Activated T-cell treated with anti-CD3 and anti-CD28 coated beads, Interleukin-2, amount 50 U/mL, for 72 hours (primary cell): ENCODE measurements at regions not wholly inside any gene's neighbourhood (a gene's known extent, or its start where the extent isn't known, plus 50 kb on each side); places are given as distances from the start of the nearest gene placed in this dataset.

ENCODE experiments used
- ATAC-seq, 2 donors: fragments of 150-1000 bp; cut with Tn5 transposase; replicated peaks in 1 of 2; 2 replicates each; pipeline ENCODE4 v1.10.0; 2021; ENCODE audit warnings: moderate library complexity in 2 of 2, mild to moderate bottlenecking in 1 of 2
- DNase-seq, 2 donors: peaks; one replicate each; pipeline ENCODE4 v3.0.0; 2021 to 2022; ENCODE audit warnings: mixed read lengths in 1 of 2
- H3K27ac Mint-ChIP-seq: one replicate; pipeline ENCODE4 v1.8.0; 2022; ENCODE audit warnings: mild to moderate bottlenecking, moderate library complexity, mixed read lengths
- H3K27me3 Mint-ChIP-seq: one replicate; pipeline ENCODE4 v1.8.0; 2022; ENCODE audit warnings: low read depth, mixed read lengths
- H3K36me3 Mint-ChIP-seq, 2 donors: one replicate each; pipeline ENCODE4 v1.8.0; 2022; ENCODE audit warnings: mixed read lengths in 2 of 2, mild to moderate bottlenecking in 1 of 2; ENCODE audit not compliant: insufficient read depth in 2 of 2
- H3K4me1 Mint-ChIP-seq: one replicate; pipeline ENCODE4 v1.8.0; 2022; ENCODE audit warnings: low read depth, mixed read lengths
- H3K4me3 Mint-ChIP-seq, 2 donors: one replicate each; pipeline ENCODE4 v1.8.0; 2022; ENCODE audit warnings: mild to moderate bottlenecking in 2 of 2, mixed read lengths in 2 of 2, moderate library complexity in 2 of 2
- H3K9me3 Mint-ChIP-seq, 2 donors: one replicate each; pipeline ENCODE4 v1.8.0; 2022; ENCODE audit warnings: mixed read lengths in 2 of 2

- Mint-ChIP-seq H3K27ac (no peak overlapping the region), H3K4me3 (no peak overlapping the region), H3K36me3 (peaks cover 0 to 1% of the 10 kb centered on the region in 2 donors), H3K4me1 (no peaks in the 10 kb centered on the region), H3K27me3 (no peaks in the 10 kb centered on the region), H3K9me3 (peaks cover 5% of the 10 kb centered on the region in 2 donors)
- no peak for ATAC-seq
- DNase-seq = no peak
Observed at GRCh38 chrX:122434942-122435341, 749.1 kb upstream of the GRIA3 start.

- H3K27me3 Mint-ChIP-seq = peaks cover 2% of the 10 kb centered on the region
- no peaks in the 10 kb centered on the region for H3K4me1 Mint-ChIP-seq
- no peaks in the 10 kb centered on the region for H3K36me3 Mint-ChIP-seq
- DNase-seq = no peak
- peaks cover 5 to 9% of the 10 kb centered on the region in 2 donors for H3K9me3 Mint-ChIP-seq
- H3K4me3 Mint-ChIP-seq = no peak overlapping the region
- H3K27ac Mint-ChIP-seq = no peak overlapping the region
- no peak for ATAC-seq
Observed at GRCh38 chrX:122439831-122440230, 744.2 kb upstream of the GRIA3 start.

- ATAC-seq = no peak
- Mint-ChIP-seq H3K36me3 (no peaks in the 10 kb centered on the region), H3K4me3 (no peak overlapping the region), H3K4me1 (no peaks in the 10 kb centered on the region), H3K27me3 (peaks cover 5% of the 10 kb centered on the region), H3K9me3 (peaks cover 5 to 11% of the 10 kb centered on the region in 2 donors), H3K27ac (no peak overlapping the region)
- no peak for DNase-seq
Observed at GRCh38 chrX:122440832-122441231, 743.2 kb upstream of the GRIA3 start.

GRCh38 chrX:122441451-122441850 lies 742.6 kb upstream of the GRIA3 start:
- DNase-seq (no peak), ATAC-seq (no peak)
- Mint-ChIP-seq H3K4me3 (no peak overlapping the region), H3K4me1 (no peaks in the 10 kb centered on the region), H3K9me3 (peaks cover 5 to 11% of the 10 kb centered on the region in 2 donors), H3K27me3 (peaks cover 5% of the 10 kb centered on the region), H3K36me3 (no peaks in the 10 kb centered on the region), H3K27ac (no peak overlapping the region)

- Mint-ChIP-seq H3K27me3 (peaks cover 5% of the 10 kb centered on the region), H3K9me3 (peaks cover 1 to 3% of the 10 kb centered on the region in 2 donors), H3K36me3 (no peaks in the 10 kb centered on the region), H3K4me3 (no peak overlapping the region), H3K27ac (no peak overlapping the region), H3K4me1 (no peaks in the 10 kb centered on the region)
- ATAC-seq = no peak
- DNase-seq = no peak
Observed at GRCh38 chrX:122445466-122445865, 738.6 kb upstream of the GRIA3 start.

GRCh38 chrX:122464341-122464740 lies 719.7 kb upstream of the GRIA3 start:
- DNase-seq (no peak), ATAC-seq (no peak)
- no peaks in the 10 kb centered on the region for H3K9me3 Mint-ChIP-seq
- H3K27ac Mint-ChIP-seq = no peak overlapping the region
- no peaks in the 10 kb centered on the region for H3K4me1 Mint-ChIP-seq
- H3K27me3 Mint-ChIP-seq = no peaks in the 10 kb centered on the region
- H3K36me3 Mint-ChIP-seq = no peaks in the 10 kb centered on the region
- H3K4me3 Mint-ChIP-seq = no peak overlapping the region

- Mint-ChIP-seq H3K4me1 (no peaks in the 10 kb centered on the region), H3K36me3 (no peaks in the 10 kb centered on the region), H3K27ac (no peak overlapping the region), H3K27me3 (no peaks in the 10 kb centered on the region), H3K4me3 (no peak overlapping the region), H3K9me3 (peaks cover 0 to 2% of the 10 kb centered on the region in 2 donors)
- DNase-seq = no peak
- ATAC-seq = no peak
Observed at GRCh38 chrX:122475306-122475705, 708.8 kb upstream of the GRIA3 start.

- no peaks in the 10 kb centered on the region for H3K4me1 Mint-ChIP-seq
- ATAC-seq (no peak), DNase-seq (no peak)
- no peak overlapping the region for H3K27ac Mint-ChIP-seq
- H3K27me3 Mint-ChIP-seq = peaks cover 3% of the 10 kb centered on the region
- no peak overlapping the region for H3K4me3 Mint-ChIP-seq
- no peaks in the 10 kb centered on the region for H3K36me3 Mint-ChIP-seq
- H3K9me3 Mint-ChIP-seq = peaks cover 4 to 8% of the 10 kb centered on the region in 2 donors
Observed at GRCh38 chrX:122500556-122500955, 683.5 kb upstream of the GRIA3 start.

GRCh38 chrX:122501652-122502051 lies 682.4 kb upstream of the GRIA3 start:
- H3K27ac Mint-ChIP-seq = no peak overlapping the region
- H3K36me3 Mint-ChIP-seq = no peaks in the 10 kb centered on the region
- no peaks in the 10 kb centered on the region for H3K27me3 Mint-ChIP-seq
- DNase-seq = no peak
- no peaks in the 10 kb centered on the region for H3K4me1 Mint-ChIP-seq
- no peak for ATAC-seq
- H3K9me3 Mint-ChIP-seq = peaks cover 2 to 6% of the 10 kb centered on the region in 2 donors
- H3K4me3 Mint-ChIP-seq = no peak overlapping the region

- H3K27me3 Mint-ChIP-seq = no peaks in the 10 kb centered on the region
- peaks cover 0 to 6% of the 10 kb centered on the region in 2 donors for H3K9me3 Mint-ChIP-seq
- no peak for ATAC-seq
Observed at GRCh38 chrX:122504026-122504425, 680.1 kb upstream of the GRIA3 start.

GRCh38 chrX:122512561-122513072 lies 671.5 kb upstream of the GRIA3 start:
- H3K9me3 Mint-ChIP-seq = peaks cover 3 to 5% of the 10 kb centered on the region in 2 donors
- ATAC-seq (no peak), DNase-seq (no peak)
- H3K4me3 Mint-ChIP-seq = no peak overlapping the region
- no peaks in the 10 kb centered on the region for H3K4me1 Mint-ChIP-seq
- no peaks in the 10 kb centered on the region for H3K36me3 Mint-ChIP-seq
- no peak overlapping the region for H3K27ac Mint-ChIP-seq
- H3K27me3 Mint-ChIP-seq = no peaks in the 10 kb centered on the region

More at GRCh38 chrX:122504026-122504425, 680.1 kb upstream of the GRIA3 start:
- H3K4me1 Mint-ChIP-seq = no peaks in the 10 kb centered on the region
- H3K4me3 Mint-ChIP-seq = no peak overlapping the region
- no peak overlapping the region for H3K27ac Mint-ChIP-seq
- no peak for DNase-seq
- H3K36me3 Mint-ChIP-seq = no peaks in the 10 kb centered on the region

GRCh38 chrX:122517786-122518185 lies 666.3 kb upstream of the GRIA3 start:
- no peak overlapping the region for H3K27ac Mint-ChIP-seq
- no peaks in the 10 kb centered on the region for H3K4me1 Mint-ChIP-seq
- no peak overlapping the region for H3K4me3 Mint-ChIP-seq
- no peak for ATAC-seq
- H3K9me3 Mint-ChIP-seq = peaks cover 0 to 2% of the 10 kb centered on the region in 2 donors
- DNase-seq = no peak
- no peaks in the 10 kb centered on the region for H3K36me3 Mint-ChIP-seq
- H3K27me3 Mint-ChIP-seq = no peaks in the 10 kb centered on the region

- H3K27me3 Mint-ChIP-seq = no peaks in the 10 kb centered on the region
- H3K9me3 Mint-ChIP-seq = peaks cover 0 to 3% of the 10 kb centered on the region in 2 donors
- H3K4me1 Mint-ChIP-seq = no peaks in the 10 kb centered on the region
- peaks cover 0 to 2% of the 10 kb centered on the region in 2 donors for H3K36me3 Mint-ChIP-seq
- no peak overlapping the region for H3K27ac Mint-ChIP-seq
- ATAC-seq = no peak
- DNase-seq = no peak
- no peak overlapping the region for H3K4me3 Mint-ChIP-seq
Observed at GRCh38 chrX:122545778-122546177, 638.3 kb upstream of the GRIA3 start.

- Mint-ChIP-seq H3K36me3 (peaks cover 0 to 2% of the 10 kb centered on the region in 2 donors), H3K4me1 (no peaks in the 10 kb centered on the region), H3K27ac (no peak overlapping the region), H3K4me3 (no peak overlapping the region), H3K9me3 (peaks cover 0 to 3% of the 10 kb centered on the region in 2 donors), H3K27me3 (no peaks in the 10 kb centered on the region)
- DNase-seq (no peak), ATAC-seq (no peak)
Observed at GRCh38 chrX:122546269-122546668, 637.8 kb upstream of the GRIA3 start.
